Testis (tissue), 2 donors: ENCODE measurements at regions not wholly inside any gene's neighbourhood (a gene's known extent, or its start where the extent isn't known, plus 50 kb on each side); places are given as distances from the start of the nearest gene placed in this dataset.

ENCODE experiments used
- DNase-seq: peaks from one replicate; pipeline ENCODE4 v3.0.0-alpha.2; 2019
- H3K27ac ChIP-seq, 2 donors: fragments of 200-600 bp; sonication (generic); one replicate each; pipeline ENCODE4 v1.5.1; 2019
- H3K27me3 ChIP-seq: fragments of 200-600 bp; sonication (generic); one replicate; pipeline ENCODE4 v1.5.1; 2019
- H3K36me3 ChIP-seq: fragments of 200-600 bp; sonication (generic); one replicate; pipeline ENCODE4 v1.5.1; 2017; ENCODE audit warnings: low read depth; ENCODE audit errors: missing control alignments
- H3K4me1 ChIP-seq: fragments of 200-600 bp; sonication (generic); one replicate; pipeline ENCODE4 v1.5.1; 2019
- H3K4me3 ChIP-seq, 2 donors: fragments of 200-600 bp; sonication (generic); one replicate each; pipeline ENCODE4 v1.5.1; 2017 to 2019
- H3K9me3 ChIP-seq: fragments of 200-600 bp; sonication (generic); one replicate; pipeline ENCODE4 v1.5.1; 2017
- CTCF ChIP-seq, 3 experiments: fragments of 450-650 bp in 2 of 3; fragments of 200-600 bp in 1 of 3; sonication (generic) in 1 of 3; IDR thresholded peaks; one replicate each; pipeline ENCODE4 v1.5.1; 2016 to 2019; ENCODE audit warnings: antibody characterized with exemption in 3 of 3, mild to moderate bottlenecking in 2 of 3, moderate library complexity in 1 of 3
- WGBS, 2 donors: methylation state at CpG; one replicate each; pipeline ENCODE4 v1.1.5; 2018; 5-methylcytosine and 5-hydroxymethylcytosine counted together
- intact Hi-C: fragments of 100-400 bp; cut with DNase I; formaldehyde crosslinking; loops from one replicate; pipeline ENCODE4 v1.15.1; 2023; ENCODE audit warnings: low total_unique reads

GRCh38 chr21:41557884-41558283, 49.9 kb upstream of the TMPRSS2 start:
- intact Hi-C loops = no loop called here
- Histone ChIP-seq H3K9me3 (no peaks in the 10 kb centered on the region), H3K4me3 (no peak overlapping the region), H3K27ac (no peak overlapping the region), H3K27me3 (no peaks in the 10 kb centered on the region), H3K36me3 (no peaks in the 10 kb centered on the region), H3K4me1 (no peaks in the 10 kb centered on the region)
- no peak for TF ChIP-seq CTCF (IDR thresholded peaks at IDR 0.05)
- 78 to 80% methylated on average over 6 of the region's 6 CpGs for WGBS, 2 donors
- no peak for DNase-seq
